ENCODE measurements at regions not wholly inside any gene's neighbourhood (a gene's known extent, or its start where the extent isn't known, plus 50 kb on each side); places are given as distances from the start of the nearest gene placed in this dataset.

DNA sequence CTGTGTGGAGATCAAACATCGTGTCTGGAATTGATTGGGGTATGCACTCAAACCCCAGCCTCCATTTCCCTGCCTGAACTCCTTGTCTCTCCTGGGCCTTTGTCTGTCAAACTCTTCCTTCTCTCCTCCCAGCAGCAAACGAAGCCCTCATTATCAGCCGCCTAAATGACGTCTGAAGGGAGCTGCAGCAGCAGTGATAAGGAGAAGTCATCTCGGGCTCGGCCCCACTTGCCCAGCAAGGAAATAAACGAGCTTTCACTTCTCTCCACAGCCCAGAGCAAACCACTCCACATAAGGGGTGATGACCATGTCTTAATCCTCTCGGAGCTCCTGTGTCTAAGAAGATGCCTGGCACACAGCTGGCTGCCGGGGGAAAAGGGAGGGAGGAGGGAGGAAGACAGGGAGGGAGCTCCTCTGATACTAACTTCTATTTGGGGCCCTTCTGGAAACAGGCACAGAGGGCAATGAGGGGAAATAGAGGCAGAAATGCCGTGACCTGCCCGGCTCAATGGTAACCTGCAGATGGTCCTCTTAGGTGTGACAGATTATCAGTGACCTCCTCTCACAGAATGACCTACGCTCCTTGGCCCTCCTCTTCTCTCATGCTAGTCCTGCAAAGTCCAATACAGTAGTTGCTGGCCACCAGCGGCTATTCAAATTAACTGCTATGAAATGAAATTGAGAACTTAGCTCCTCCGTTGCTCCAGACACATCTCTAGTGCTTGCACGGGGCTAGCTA lies 100.4 kb downstream of the PXDC1 start (continued):
- TF ChIP-seq, protein P1, sequence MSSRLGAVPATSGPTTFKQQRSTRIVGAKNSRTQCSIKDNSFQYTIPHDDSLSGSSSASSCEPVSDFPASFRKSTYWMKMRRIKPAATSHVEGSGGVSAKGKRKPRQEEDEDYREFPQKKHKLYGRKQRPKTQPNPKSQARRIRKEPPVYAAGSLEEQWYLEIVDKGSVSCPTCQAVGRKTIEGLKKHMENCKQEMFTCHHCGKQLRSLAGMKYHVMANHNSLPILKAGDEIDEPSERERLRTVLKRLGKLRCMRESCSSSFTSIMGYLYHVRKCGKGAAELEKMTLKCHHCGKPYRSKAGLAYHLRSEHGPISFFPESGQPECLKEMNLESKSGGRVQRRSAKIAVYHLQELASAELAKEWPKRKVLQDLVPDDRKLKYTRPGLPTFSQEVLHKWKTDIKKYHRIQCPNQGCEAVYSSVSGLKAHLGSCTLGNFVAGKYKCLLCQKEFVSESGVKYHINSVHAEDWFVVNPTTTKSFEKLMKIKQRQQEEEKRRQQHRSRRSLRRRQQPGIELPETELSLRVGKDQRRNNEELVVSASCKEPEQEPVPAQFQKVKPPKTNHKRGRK (CRISPR knock-in tag; IDR thresholded peaks at IDR 0.05; ENCODE audit: borderline replicate concordance) = no peak

DNA sequence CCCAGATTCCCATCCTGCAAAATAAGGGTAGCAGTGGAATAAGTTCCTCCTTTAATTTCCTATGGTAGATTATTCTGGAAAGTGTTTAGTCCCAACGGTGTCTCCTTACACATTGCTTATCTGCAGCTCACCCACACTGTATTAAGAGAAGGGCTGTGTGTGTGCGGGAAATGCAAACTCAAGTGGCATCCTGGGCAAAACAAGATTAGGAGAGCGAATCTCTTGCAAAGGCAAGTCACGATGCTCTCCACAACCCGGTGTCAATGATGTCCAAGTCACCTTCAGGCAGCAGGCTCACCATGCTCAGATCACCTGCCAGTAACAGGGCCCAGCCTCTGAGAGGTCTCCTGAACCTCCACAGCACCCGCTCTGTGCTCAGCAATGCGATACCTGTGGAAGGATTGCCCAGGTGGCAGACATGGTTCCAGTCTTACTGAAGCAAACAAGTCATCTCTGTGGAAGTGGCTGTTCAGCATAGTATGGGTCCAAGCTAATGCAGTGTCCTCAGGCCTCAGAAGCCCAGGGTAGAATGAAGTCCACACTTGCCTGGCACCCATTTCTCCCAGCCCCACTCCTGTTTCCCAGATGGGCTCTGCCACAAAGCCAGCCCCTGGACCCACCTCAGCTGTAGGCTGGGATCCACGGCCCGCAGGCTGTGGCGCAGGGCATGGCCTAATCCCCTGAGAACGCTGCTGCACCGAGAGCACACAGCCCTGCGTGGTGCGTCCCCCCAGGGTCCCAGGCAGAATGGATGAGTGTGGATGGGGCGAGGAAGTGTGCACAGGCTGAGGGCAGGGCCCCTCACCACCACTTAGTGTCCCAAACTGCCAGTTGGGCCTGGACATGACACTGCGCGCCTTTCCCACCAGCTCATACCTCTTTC lies 101.2 kb downstream of the PXDC1 start:
- Mint-ChIP-seq H3K4me3 (no peak overlapping the region), H3K4me1 (no peaks in the 10 kb centered on the region), H3K9me3 (no peaks in the 10 kb centered on the region), H3K36me3 (no peaks in the 10 kb centered on the region), H3K27ac (no peak overlapping the region), H3K27me3 (ENCODE audit: low read depth) (no peaks in the 10 kb centered on the region; the same call in none of the 2 replicates)
- CTCF ChIA-PET = no interaction called here
- POLR2A ChIA-PET = no interaction called here
- no peak for DNase-seq (ENCODE audit: low spot score)
- no peak for ATAC-seq
- TF ChIP-seq FOXJ3 (CRISPR knock-in tag; IDR thresholded peaks at IDR 0.05; ENCODE audit: borderline replicate concordance) = no peak
- TF ChIP-seq, protein P2, sequence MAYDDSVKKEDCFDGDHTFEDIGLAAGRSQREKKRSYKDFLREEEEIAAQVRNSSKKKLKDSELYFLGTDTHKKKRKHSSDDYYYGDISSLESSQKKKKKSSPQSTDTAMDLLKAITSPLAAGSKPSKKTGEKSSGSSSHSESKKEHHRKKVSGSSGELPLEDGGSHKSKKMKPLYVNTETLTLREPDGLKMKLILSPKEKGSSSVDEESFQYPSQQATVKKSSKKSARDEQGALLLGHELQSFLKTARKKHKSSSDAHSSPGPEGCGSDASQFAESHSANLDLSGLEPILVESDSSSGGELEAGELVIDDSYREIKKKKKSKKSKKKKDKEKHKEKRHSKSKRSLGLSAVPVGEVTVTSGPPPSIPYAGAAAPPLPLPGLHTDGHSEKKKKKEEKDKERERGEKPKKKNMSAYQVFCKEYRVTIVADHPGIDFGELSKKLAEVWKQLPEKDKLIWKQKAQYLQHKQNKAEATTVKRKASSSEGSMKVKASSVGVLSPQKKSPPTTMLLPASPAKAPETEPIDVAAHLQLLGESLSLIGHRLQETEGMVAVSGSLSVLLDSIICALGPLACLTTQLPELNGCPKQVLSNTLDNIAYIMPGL (CRISPR knock-in tag; IDR thresholded peaks at IDR 0.05) = no peak
- TF ChIP-seq JAZF1 (CRISPR knock-in tag; IDR thresholded peaks at IDR 0.05) = no peak
- TF ChIP-seq ATF1 (CRISPR knock-in tag; IDR thresholded peaks at IDR 0.05) = no peak
- TF ChIP-seq FOXK1 (CRISPR knock-in tag; IDR thresholded peaks at IDR 0.05) = no peak
- TF ChIP-seq ZNF425 (CRISPR knock-in tag; conservative IDR thresholded peaks at IDR 0.05) = no peak
- TF ChIP-seq, protein P3, sequence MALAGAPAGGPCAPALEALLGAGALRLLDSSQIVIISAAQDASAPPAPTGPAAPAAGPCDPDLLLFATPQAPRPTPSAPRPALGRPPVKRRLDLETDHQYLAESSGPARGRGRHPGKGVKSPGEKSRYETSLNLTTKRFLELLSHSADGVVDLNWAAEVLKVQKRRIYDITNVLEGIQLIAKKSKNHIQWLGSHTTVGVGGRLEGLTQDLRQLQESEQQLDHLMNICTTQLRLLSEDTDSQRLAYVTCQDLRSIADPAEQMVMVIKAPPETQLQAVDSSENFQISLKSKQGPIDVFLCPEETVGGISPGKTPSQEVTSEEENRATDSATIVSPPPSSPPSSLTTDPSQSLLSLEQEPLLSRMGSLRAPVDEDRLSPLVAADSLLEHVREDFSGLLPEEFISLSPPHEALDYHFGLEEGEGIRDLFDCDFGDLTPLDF (CRISPR knock-in tag; IDR thresholded peaks at IDR 0.05) = no peak
- TF ChIP-seq ATF2 (CRISPR knock-in tag; IDR thresholded peaks at IDR 0.05; ENCODE audit: borderline replicate concordance, low read depth) = no peak
- no peak for TF ChIP-seq IRF2 (CRISPR knock-in tag; IDR thresholded peaks at IDR 0.05; ENCODE audit: borderline replicate concordance, low read depth)

DNA sequence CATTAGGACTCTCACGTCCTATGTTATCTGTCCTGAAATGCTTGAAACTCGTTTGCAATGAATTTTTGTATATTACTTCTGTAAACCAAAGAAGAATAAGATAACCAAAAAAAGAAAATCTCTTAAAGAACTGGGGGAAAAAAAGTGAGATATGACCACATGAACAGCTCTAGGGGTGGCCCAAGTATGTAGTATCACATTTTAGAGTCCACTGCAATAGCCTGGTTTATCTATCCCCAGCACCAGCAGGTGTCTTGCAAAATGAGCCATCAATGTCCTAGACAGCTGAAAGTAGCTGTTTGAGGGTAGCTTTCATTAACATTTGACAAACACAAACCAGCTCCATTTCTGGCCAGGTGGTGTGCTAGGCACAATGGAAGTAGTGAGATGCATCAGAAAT lies 102.8 kb downstream of the PXDC1 start:
- Mint-ChIP-seq H3K4me1 (peaks cover 2% of the 10 kb centered on the region; the same call in 1 of the 2 replicates), H3K27me3 (ENCODE audit: low read depth) (no peaks in the 10 kb centered on the region; the same call in none of the 2 replicates), H3K36me3 (no peaks in the 10 kb centered on the region), H3K27ac (no peak overlapping the region), H3K9me3 (no peaks in the 10 kb centered on the region), H3K4me3 (no peak overlapping the region)
- POLR2A ChIA-PET = interaction anchor here (0.7 kb wide), 1 partner anchor 8 kb away, joined by 8 read pairs; no protein-coding TSS in a partner anchor
- CTCF ChIA-PET = interaction anchor here (0.6 to 1.1 kb wide), 2 partner anchors 87 to 200 kb away, joined by 3 to 4 read pairs; partner anchors contain the start of gene FAM50B
- DNase-seq (ENCODE audit: low spot score) (no peak), ATAC-seq (no peak)
- TF ChIP-seq IRF1 (CRISPR knock-in tag; IDR thresholded peaks at IDR 0.05) = no peak
- no peak for TF ChIP-seq ERG (CRISPR knock-in tag; IDR thresholded peaks at IDR 0.05)
- no peak for TF ChIP-seq FOXK1 (CRISPR knock-in tag; IDR thresholded peaks at IDR 0.05)
- TF ChIP-seq, protein P4, sequence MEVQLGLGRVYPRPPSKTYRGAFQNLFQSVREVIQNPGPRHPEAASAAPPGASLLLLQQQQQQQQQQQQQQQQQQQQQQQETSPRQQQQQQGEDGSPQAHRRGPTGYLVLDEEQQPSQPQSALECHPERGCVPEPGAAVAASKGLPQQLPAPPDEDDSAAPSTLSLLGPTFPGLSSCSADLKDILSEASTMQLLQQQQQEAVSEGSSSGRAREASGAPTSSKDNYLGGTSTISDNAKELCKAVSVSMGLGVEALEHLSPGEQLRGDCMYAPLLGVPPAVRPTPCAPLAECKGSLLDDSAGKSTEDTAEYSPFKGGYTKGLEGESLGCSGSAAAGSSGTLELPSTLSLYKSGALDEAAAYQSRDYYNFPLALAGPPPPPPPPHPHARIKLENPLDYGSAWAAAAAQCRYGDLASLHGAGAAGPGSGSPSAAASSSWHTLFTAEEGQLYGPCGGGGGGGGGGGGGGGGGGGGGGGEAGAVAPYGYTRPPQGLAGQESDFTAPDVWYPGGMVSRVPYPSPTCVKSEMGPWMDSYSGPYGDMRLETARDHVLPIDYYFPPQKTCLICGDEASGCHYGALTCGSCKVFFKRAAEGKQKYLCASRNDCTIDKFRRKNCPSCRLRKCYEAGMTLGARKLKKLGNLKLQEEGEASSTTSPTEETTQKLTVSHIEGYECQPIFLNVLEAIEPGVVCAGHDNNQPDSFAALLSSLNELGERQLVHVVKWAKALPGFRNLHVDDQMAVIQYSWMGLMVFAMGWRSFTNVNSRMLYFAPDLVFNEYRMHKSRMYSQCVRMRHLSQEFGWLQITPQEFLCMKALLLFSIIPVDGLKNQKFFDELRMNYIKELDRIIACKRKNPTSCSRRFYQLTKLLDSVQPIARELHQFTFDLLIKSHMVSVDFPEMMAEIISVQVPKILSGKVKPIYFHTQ (CRISPR knock-in tag; IDR thresholded peaks at IDR 0.05) = no peak
- no peak for TF ChIP-seq ATF2 (CRISPR knock-in tag; IDR thresholded peaks at IDR 0.05; ENCODE audit: borderline replicate concordance, low read depth)

All from WTC11 (cell line).